Hindlimb muscle (tissue), 1 donor: ENCODE measurements at regions not wholly inside any gene's neighbourhood (a gene's known extent, or its start where the extent isn't known, plus 50 kb on each side); places are given as distances from the start of the nearest gene placed in this dataset.
"Not testable (repeated sequence)": the region's sequence is repeated elsewhere in the genome, so short reads cannot be mapped to it uniquely, and the experiment has no call there.

ENCODE experiments used
- DNase-seq: peaks from one replicate; pipeline ENCODE4 v3.0.0-alpha.2; 2013

GRCh38 chr1:163912170-163912884 is 590.6 kb downstream of the NUF2 start:
- DNase-seq: no peak

GRCh38 chr1:163914785-163915413 is 593.1 kb downstream of the NUF2 start:
- no peak for DNase-seq

- DNase-seq: no peak
These were observed 601.0 kb downstream of the NUF2 start for GRCh38 chr1:163922743-163923201.

GRCh38 chr1:163924041-163924440 is 602.3 kb downstream of the NUF2 start:
- no peak for DNase-seq

- no peak for DNase-seq
These were observed 605.7 kb downstream of the NUF2 start for GRCh38 chr1:163927493-163927892.

- peak; percentile 14 for DNase-seq
These were observed 606.3 kb downstream of the NUF2 start for GRCh38 chr1:163928069-163928468.

GRCh38 chr1:163928651-163929050 is 606.9 kb downstream of the NUF2 start:
- DNase-seq: peak; percentile 7

GRCh38 chr1:163932901-163933300 is 611.1 kb downstream of the NUF2 start:
- no peak for DNase-seq

- no peak for DNase-seq
These were observed 611.7 kb downstream of the NUF2 start for GRCh38 chr1:163933437-163933836.

- no peak for DNase-seq
These were observed 614.1 kb downstream of the NUF2 start for GRCh38 chr1:163935738-163936374.

- no peak for DNase-seq
These were observed 599.4 kb upstream of the PBX1 start for GRCh38 chr1:163959622-163960021.

- DNase-seq: no peak
These were observed 588.8 kb upstream of the PBX1 start for GRCh38 chr1:163970151-163970550.

GRCh38 chr1:163970699-163971098 is 588.3 kb upstream of the PBX1 start:
- DNase-seq: no peak

- DNase-seq: no peak
These were observed 585.4 kb upstream of the PBX1 start for GRCh38 chr1:163973586-163973985.

- no peak for DNase-seq
These were observed 584.9 kb upstream of the PBX1 start for GRCh38 chr1:163974120-163974519.

- no peak for DNase-seq
These were observed 578.6 kb upstream of the PBX1 start for GRCh38 chr1:163980394-163980793.

GRCh38 chr1:163981500-163982030 is 577.4 kb upstream of the PBX1 start:
- no peak for DNase-seq

- no peak for DNase-seq
These were observed 575.9 kb upstream of the PBX1 start for GRCh38 chr1:163983097-163983496.

GRCh38 chr1:163985700-163986099 is 573.3 kb upstream of the PBX1 start:
- DNase-seq: no peak

- DNase-seq: no peak
These were observed 559.9 kb upstream of the PBX1 start for GRCh38 chr1:163999131-163999530.

GRCh38 chr1:164006186-164006585 is 552.8 kb upstream of the PBX1 start:
- DNase-seq: not testable (repeated sequence)

- DNase-seq: no peak
These were observed 552.4 kb upstream of the PBX1 start for GRCh38 chr1:164006621-164007020.

GRCh38 chr1:164017239-164017638 is 541.7 kb upstream of the PBX1 start:
- no peak for DNase-seq

GRCh38 chr1:164020391-164020790 is 538.6 kb upstream of the PBX1 start:
- DNase-seq: no peak
